ENCODE measurements at regions not wholly inside any gene's neighbourhood (a gene's known extent, or its start where the extent isn't known, plus 50 kb on each side); places are given as distances from the start of the nearest gene placed in this dataset.

- TF ChIP-seq EP300 (IDR thresholded peaks at IDR 0.05) (no peak), CTCF (IDR thresholded peaks at IDR 0.05) (no peak), POLR2A (IDR thresholded peaks at IDR 0.05) (no peak)
Measured at GRCh38 chr13:53123536-53123935, 94.9 kb downstream of the OLFM4 start.

Measured in tibial nerve (tissue), 4 donors.